ENCODE measurements at regions not wholly inside any gene's neighbourhood (a gene's known extent, or its start where the extent isn't known, plus 50 kb on each side); places are given as distances from the start of the nearest gene placed in this dataset.

DNA sequence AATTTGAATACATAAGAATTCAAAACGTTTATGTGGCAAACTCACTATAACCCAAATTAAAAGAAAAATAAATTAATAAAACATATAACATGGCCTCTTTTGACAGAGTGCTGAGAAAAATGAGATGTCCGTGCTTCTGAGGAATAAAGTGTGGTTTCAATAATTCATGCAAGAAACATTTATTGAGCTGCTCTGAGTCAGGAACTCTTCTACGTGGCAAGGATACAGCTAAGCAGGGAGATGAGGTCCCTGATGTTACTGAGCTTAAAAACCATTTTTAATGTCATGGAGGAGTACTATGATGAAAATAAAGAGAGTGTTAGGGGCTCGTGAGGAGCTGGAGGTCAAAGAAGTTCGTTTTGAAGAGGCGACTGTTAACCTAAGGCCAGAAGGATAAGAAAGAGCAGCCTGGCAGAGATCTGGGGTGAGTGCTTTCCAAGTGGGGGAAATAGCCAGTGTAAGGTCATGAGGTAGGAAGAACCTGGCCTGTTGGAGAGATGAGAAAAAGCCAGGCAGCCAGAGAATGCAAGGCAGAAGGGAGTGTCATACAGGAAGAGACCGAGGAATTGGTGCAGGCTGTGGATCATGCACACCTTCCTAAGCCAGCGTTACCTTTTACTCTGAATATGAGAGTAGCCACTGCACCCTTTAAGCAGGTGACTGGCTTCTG lies 182.2 kb upstream of the DUSP10 start:
- TF ChIP-seq CTCF (IDR thresholded peaks at IDR 0.05) (no peak), POLR2AphosphoS5 (IDR thresholded peaks at IDR 0.05) (no peak)
